GM18499 (cell line): ENCODE measurements at regions not wholly inside any gene's neighbourhood (a gene's known extent, or its start where the extent isn't known, plus 50 kb on each side); places are given as distances from the start of the nearest gene placed in this dataset.

Experiments used
- ATAC-seq: cut with Tn5 transposase; IDR thresholded peaks from one replicate; pipeline ENCODE4 v1.9.1; 2021; ENCODE audit warnings: moderate number of reproducible peaks; ENCODE audit not compliant: insufficient read depth, unreplicated experiment

GRCh38 chr7:96416599-96416998, 94.7 kb upstream of the SLC25A13 start:
- ATAC-seq = no peak

GRCh38 chr7:96416116-96416515, 94.2 kb upstream of the SLC25A13 start:
- no peak for ATAC-seq

- no peak for ATAC-seq
Measured at GRCh38 chr7:96415293-96415940, 93.5 kb upstream of the SLC25A13 start.

- ATAC-seq = no peak
Measured at GRCh38 chr7:96414931-96415292, 93.0 kb upstream of the SLC25A13 start.

- no peak for ATAC-seq
Measured at GRCh38 chr7:96410126-96410839, 88.4 kb upstream of the SLC25A13 start.

- ATAC-seq = no peak
Measured at GRCh38 chr7:96408881-96409280, 87.0 kb upstream of the SLC25A13 start.

GRCh38 chr7:96407427-96407826, 85.5 kb upstream of the SLC25A13 start:
- no peak for ATAC-seq

GRCh38 chr7:96402913-96403312, 81.0 kb upstream of the SLC25A13 start:
- no peak for ATAC-seq

- ATAC-seq = no peak
Measured at GRCh38 chr7:96401200-96401599, 79.3 kb upstream of the SLC25A13 start.

GRCh38 chr7:96400518-96400917, 78.6 kb upstream of the SLC25A13 start:
- ATAC-seq = no peak

- ATAC-seq = no peak
Measured at GRCh38 chr7:96400001-96400400, 78.1 kb upstream of the SLC25A13 start.

GRCh38 chr7:96397936-96398598, 76.2 kb upstream of the SLC25A13 start:
- no peak for ATAC-seq

GRCh38 chr7:96388620-96389383, 66.9 kb upstream of the SLC25A13 start:
- no peak for ATAC-seq

GRCh38 chr7:96388166-96388565, 66.3 kb upstream of the SLC25A13 start:
- no peak for ATAC-seq

GRCh38 chr7:96380111-96380512, 58.2 kb upstream of the SLC25A13 start:
- ATAC-seq = no peak

- no peak for ATAC-seq
Measured at GRCh38 chr7:96377399-96377798, 55.5 kb upstream of the SLC25A13 start.
